Mesendoderm (in vitro differentiated cells): ENCODE measurements at regions not wholly inside any gene's neighbourhood (a gene's known extent, or its start where the extent isn't known, plus 50 kb on each side); places are given as distances from the start of the nearest gene placed in this dataset.

Experiments
- DNase-seq: peaks from one replicate; pipeline ENCODE4 v3.0.0; 2013
- H2AK5ac ChIP-seq: 2 replicates; pipeline ENCODE4 v1.6.1; 2013; ENCODE audit warnings: low read length, inconsistent platforms
- H2BK120ac ChIP-seq: 2 replicates; pipeline ENCODE4 v1.6.1; 2013; ENCODE audit warnings: low read depth, mild to moderate bottlenecking, low read length, moderate library complexity, mixed read lengths
- H2BK15ac ChIP-seq: replicated peaks from 2 replicates; pipeline ENCODE4 v1.6.1; 2013; ENCODE audit warnings: low read depth, mild to moderate bottlenecking, moderate library complexity
- H2BK5ac ChIP-seq: 2 replicates; pipeline ENCODE4 v1.6.1; 2013; ENCODE audit warnings: low read length, inconsistent platforms
- H3K18ac ChIP-seq: 2 replicates; pipeline ENCODE4 v1.6.1; 2013; ENCODE audit warnings: mild to moderate bottlenecking, low read length, mixed read lengths
- H3K23ac ChIP-seq: one replicate; pipeline ENCODE4 v1.6.1; 2013; ENCODE audit warnings: low read length
- H3K27ac ChIP-seq: 2 replicates; pipeline ENCODE4 v1.5.1; 2013; ENCODE audit warnings: low read depth, mild to moderate bottlenecking, inconsistent platforms, low read length, moderate library complexity
- H3K27me3 ChIP-seq: 2 replicates; pipeline ENCODE4 v1.6.1; 2013; ENCODE audit warnings: low read length, control low read depth, mild to moderate bottlenecking, inconsistent platforms; ENCODE audit not compliant: insufficient read depth, poor library complexity
- H3K36me3 ChIP-seq: 2 replicates; pipeline ENCODE4 v1.6.1; 2013; ENCODE audit warnings: low read length, inconsistent platforms; ENCODE audit not compliant: control insufficient read depth, insufficient read depth
- H3K4ac ChIP-seq: one replicate; pipeline ENCODE4 v1.6.1; 2013; ENCODE audit warnings: low read depth, mild to moderate bottlenecking, low read length, moderate library complexity
- H3K4me1 ChIP-seq: 2 replicates; pipeline ENCODE4 v1.6.1; 2013; ENCODE audit warnings: low read depth, low read length, inconsistent platforms; ENCODE audit not compliant: control insufficient read depth
- H3K4me2 ChIP-seq: 2 replicates; pipeline ENCODE4 v1.6.1; 2013; ENCODE audit warnings: low read length
- H3K4me3 ChIP-seq: 2 replicates; pipeline ENCODE4 v1.5.1; 2013; ENCODE audit warnings: mild to moderate bottlenecking, low read length
- H3K56ac ChIP-seq: one replicate; pipeline ENCODE4 v1.6.1; 2013; ENCODE audit warnings: low read length
- H3K79me1 ChIP-seq: 2 replicates; pipeline ENCODE4 v1.6.1; 2013; ENCODE audit warnings: low read length, inconsistent platforms
- H3K79me2 ChIP-seq: 2 replicates; pipeline ENCODE4 v1.6.1; 2013; ENCODE audit warnings: mild to moderate bottlenecking, low read length; ENCODE audit not compliant: control insufficient read depth, insufficient read depth
- H3K9ac ChIP-seq: 2 replicates; pipeline ENCODE4 v1.6.1; 2013; ENCODE audit warnings: low read length, inconsistent platforms
- H4K5ac ChIP-seq: one replicate; pipeline ENCODE4 v1.6.1; 2013; ENCODE audit warnings: low read length
- H4K8ac ChIP-seq: one replicate; pipeline ENCODE4 v1.6.1; 2013; ENCODE audit warnings: low read depth, mild to moderate bottlenecking, control low read depth, low read length, moderate library complexity
- WGBS: extraction: QIAGEN DNeasy Blood & Tissue Kit; methylation state at CpG from one replicate; pipeline ENCODE4 v1.1.7; 2013; ENCODE audit warnings: low lambda C conversion rate, missing lambda C conversion rate; ENCODE audit not compliant: insufficient coverage; ENCODE audit errors: extremely low coverage; 5-methylcytosine and 5-hydroxymethylcytosine counted together

DNA sequence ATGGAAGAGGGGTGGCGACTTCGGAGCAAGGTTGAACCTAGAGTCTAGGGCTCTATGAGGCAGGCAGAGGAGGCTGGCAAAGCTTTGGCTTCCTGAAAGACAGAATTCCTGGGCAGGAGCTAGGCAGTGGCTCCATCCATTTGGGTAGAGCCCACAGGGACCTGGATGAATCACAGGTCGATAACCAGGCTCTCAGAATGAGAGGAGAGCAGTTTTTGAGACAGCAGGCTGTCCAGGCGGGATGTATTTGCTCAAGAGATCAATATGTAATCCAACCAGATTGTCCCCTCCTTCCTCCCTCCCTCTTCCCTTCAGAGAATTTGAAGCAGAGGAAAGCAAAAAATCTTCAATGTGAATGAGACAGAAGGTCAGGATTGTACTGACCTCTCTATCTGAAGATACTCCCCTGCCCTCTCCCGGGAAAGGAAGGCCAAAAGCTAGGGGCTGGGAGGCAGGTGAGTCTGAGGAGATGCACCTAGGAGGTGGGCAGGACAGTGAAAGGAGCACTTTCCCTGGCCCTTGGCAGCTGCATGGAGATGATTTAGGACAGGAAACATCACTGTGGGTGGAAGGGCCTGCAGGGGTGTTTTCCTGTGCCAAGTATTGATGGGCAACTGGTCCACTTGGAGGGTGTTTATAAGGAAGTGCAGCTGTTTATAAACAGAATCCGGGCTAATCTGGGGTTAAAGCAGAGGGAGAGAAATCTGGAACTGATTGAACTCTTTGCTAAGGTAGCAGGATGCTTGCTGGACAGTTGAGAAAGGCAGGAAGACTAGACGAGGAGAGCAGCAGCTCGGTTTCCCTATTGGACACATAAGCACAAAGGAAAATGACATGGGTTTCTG is 212.4 kb upstream of the LRFN2 start:
- Histone ChIP-seq H3K79me2 (no peaks in the 10 kb centered on the region), H3K27ac (no peak overlapping the region), H2BK120ac (no peak overlapping the region), H2BK5ac (no peak overlapping the region), H3K4me1 (peaks cover 2% of the 10 kb centered on the region), H3K9ac (no peak overlapping the region), H4K5ac (no peak overlapping the region), H4K8ac (no peak overlapping the region), H2AK5ac (no peak overlapping the region), H3K79me1 (no peaks in the 10 kb centered on the region), H3K36me3 (no peaks in the 10 kb centered on the region), H3K4me3 (no peak overlapping the region), H3K27me3 (no peaks in the 10 kb centered on the region), H3K4me2 (no peak overlapping the region), H3K4ac (no peak overlapping the region), H3K18ac (no peak overlapping the region), H3K56ac (no peak overlapping the region), H3K23ac (no peak overlapping the region), H2BK15ac (no peak overlapping the region)
- WGBS: no CpG with 5 or more reads among the region's 8 CpGs
- no peak for DNase-seq

DNA sequence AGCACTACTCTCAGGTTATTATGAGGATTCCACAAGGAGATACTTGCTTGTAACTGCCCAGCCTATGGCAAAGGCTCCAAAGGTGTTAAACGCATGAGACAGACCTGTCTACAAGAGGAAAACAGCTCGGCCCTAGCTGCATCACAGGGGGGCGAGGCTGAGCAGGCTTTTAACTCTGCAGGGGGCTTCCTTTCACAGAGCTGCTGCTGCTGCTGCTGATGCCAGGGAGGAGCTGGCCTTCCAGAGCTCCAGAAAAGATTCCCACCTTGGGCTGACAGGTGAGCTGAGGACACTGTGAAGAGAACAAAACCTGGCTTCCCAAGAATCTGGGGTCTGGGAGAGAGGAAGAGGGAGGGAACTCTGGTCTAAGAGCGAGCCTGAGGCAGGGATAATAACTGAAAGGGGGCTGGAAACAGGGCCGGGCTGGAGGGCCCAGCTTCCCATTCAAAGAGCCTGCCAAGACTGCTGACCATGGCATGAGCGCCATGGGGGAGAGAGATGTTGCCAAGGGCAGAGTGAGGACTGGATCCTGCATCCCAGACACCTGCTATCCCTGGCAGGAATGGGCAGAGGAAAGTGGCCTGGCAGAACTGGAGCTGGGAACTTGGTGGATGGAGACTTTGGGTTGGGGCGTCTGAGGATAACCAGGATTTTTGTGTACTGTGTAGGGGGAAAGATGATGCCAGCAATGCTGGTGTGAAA is 211.1 kb upstream of the LRFN2 start:
- H3K23ac ChIP-seq: no peak overlapping the region
- H3K27ac ChIP-seq: no peak overlapping the region
- H4K8ac ChIP-seq: no peak overlapping the region
- no peak overlapping the region for H2BK5ac ChIP-seq
- H3K56ac ChIP-seq: no peak overlapping the region
- no peak overlapping the region for H3K4ac ChIP-seq
- WGBS: no CpG with 5 or more reads among the region's 7 CpGs
- H3K79me1 ChIP-seq: no peaks in the 10 kb centered on the region
- no peaks in the 10 kb centered on the region for H3K27me3 ChIP-seq
- H2BK15ac ChIP-seq: no peak overlapping the region
- H3K4me3 ChIP-seq: no peak overlapping the region
- no peak overlapping the region for H3K4me2 ChIP-seq
- peak overlapping the region; percentile 2 for H2AK5ac ChIP-seq
- no peaks in the 10 kb centered on the region for H3K79me2 ChIP-seq
- H3K36me3 ChIP-seq: no peaks in the 10 kb centered on the region
- no peak overlapping the region for H3K18ac ChIP-seq
- no peak overlapping the region for H3K9ac ChIP-seq
- DNase-seq: peak; percentile 68
- peaks cover 2% of the 10 kb centered on the region for H3K4me1 ChIP-seq
- no peak overlapping the region for H2BK120ac ChIP-seq
- H4K5ac ChIP-seq: no peak overlapping the region

DNA sequence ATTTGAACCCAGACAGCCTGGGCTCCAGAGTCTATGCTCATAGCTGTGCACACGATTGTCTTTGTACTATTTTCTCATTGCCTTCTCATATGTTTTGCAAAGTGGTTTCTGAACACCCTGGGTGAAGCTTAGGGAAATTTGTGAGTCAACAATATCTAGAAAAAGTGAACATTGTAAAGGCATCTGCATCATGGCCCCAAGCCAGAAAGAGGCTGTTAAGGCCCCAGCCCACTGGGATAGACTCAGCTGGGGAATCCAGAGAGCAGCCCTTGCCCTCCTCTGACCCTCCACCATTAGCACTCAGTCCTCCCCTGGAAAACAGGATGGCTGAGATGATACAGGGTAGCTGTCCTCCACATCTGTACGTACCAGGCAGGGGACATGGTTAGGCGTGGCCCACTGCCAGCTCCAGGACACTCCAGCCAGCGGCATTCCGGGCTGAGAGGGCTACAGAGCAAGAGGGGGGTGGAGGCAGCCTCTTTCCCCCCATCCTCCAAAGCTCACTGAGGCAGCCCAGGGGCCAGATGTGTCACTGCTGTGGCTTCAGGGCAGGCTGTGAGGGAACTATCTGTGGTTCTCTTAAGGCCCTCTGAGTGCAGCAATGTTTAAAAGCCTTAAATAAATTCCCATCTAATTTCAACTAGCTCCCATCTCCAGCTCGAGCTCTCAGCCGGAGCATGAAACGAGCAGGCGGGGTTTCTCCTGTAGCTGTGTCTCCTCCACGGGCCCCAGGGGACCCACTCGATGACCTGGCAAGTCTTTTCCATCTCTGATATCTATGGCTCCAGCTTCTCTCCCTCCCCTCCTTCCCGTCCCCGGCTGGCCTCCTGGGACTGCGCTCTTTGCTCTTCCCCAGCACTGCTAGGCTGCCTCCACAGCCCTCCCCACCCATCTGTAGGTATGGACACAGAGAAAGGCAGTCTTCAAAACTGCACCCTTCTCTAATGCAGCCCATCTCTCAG is 209.4 kb upstream of the LRFN2 start:
- Histone ChIP-seq H3K23ac (no peak overlapping the region), H3K79me1 (no peaks in the 10 kb centered on the region), H2BK5ac (no peak overlapping the region), H3K56ac (peak overlapping the region; percentile 66), H3K36me3 (no peaks in the 10 kb centered on the region), H3K27me3 (no peaks in the 10 kb centered on the region), H3K18ac (peak overlapping the region; percentile 7), H4K5ac (no peak overlapping the region), H2BK120ac (no peak overlapping the region), H2AK5ac (no peak overlapping the region), H3K4ac (peak overlapping the region; percentile 60), H3K4me1 (peaks cover 6% of the 10 kb centered on the region), H4K8ac (no peak overlapping the region), H3K4me2 (no peak overlapping the region), H3K79me2 (no peaks in the 10 kb centered on the region), H2BK15ac (no peak overlapping the region), H3K27ac (no peak overlapping the region), H3K9ac (no peak overlapping the region), H3K4me3 (no peak overlapping the region)
- no CpG with 5 or more reads among the region's 14 CpGs for WGBS
- no peak for DNase-seq

DNA sequence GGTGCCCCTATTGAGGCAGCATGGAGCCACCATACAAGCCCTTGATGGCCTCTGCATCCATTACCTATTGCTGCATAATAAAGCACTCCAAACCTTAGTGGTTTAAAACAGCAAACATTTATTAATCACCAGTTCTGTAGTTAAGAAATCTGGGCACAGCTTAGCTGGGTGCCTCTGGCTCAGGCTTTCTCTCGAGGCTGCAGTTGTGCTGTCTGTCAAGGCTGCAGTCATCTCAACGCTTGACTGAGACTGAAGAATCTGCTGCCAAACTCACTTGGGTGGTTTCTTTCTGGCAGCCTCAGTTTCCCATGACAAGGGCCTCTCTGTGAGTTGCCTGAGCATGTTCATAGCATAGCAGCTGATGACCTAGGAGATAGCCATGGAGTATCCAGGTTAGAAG is 207.4 kb upstream of the LRFN2 start:
- no peak overlapping the region for H3K9ac ChIP-seq
- H3K56ac ChIP-seq: no peak overlapping the region
- H3K79me1 ChIP-seq: no peaks in the 10 kb centered on the region
- H2BK120ac ChIP-seq: no peak overlapping the region
- no peak for DNase-seq
- H3K23ac ChIP-seq: no peak overlapping the region
- no peak overlapping the region for H2BK5ac ChIP-seq
- H3K4ac ChIP-seq: peak overlapping the region; percentile 39
- no peak overlapping the region for H3K27ac ChIP-seq
- H3K4me3 ChIP-seq: no peak overlapping the region
- H3K36me3 ChIP-seq: no peaks in the 10 kb centered on the region
- H3K4me2 ChIP-seq: no peak overlapping the region
- H2BK15ac ChIP-seq: no peak overlapping the region
- peaks cover 15% of the 10 kb centered on the region for H3K4me1 ChIP-seq
- H3K18ac ChIP-seq: no peak overlapping the region
- H2AK5ac ChIP-seq: no peak overlapping the region
- no peaks in the 10 kb centered on the region for H3K27me3 ChIP-seq
- no peak overlapping the region for H4K5ac ChIP-seq
- no peaks in the 10 kb centered on the region for H3K79me2 ChIP-seq
- WGBS: no CpG with 5 or more reads among the region's 2 CpGs
- H4K8ac ChIP-seq: no peak overlapping the region

DNA sequence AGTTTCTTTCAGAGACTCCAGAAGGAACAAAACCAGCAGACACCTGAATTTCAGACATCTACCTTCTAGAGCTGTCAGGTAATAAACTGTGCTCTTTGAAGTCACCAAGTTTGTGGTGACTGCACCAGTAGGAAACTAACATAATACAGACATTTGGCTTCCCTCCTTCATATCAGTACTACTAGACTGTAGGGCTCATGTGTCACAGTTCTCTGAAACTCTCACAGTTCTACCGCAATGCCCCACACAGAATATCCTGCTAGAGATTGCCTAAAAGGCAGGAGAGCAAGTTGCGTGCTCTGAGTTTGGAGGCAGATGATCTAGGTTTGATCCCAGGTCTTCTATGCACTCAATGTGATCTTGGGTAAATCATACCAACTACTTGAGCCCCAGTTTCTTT is 205.0 kb upstream of the LRFN2 start:
- Histone ChIP-seq H2BK120ac (peak overlapping the region; percentile 75), H3K79me1 (no peaks in the 10 kb centered on the region), H3K56ac (no peak overlapping the region), H3K4ac (peak overlapping the region; percentile 48), H3K4me2 (no peak overlapping the region), H3K27me3 (no peaks in the 10 kb centered on the region), H2BK15ac (no peak overlapping the region), H4K5ac (no peak overlapping the region), H3K9ac (no peak overlapping the region), H3K79me2 (no peaks in the 10 kb centered on the region), H3K23ac (no peak overlapping the region), H3K4me1 (peaks cover 22% of the 10 kb centered on the region), H3K36me3 (no peaks in the 10 kb centered on the region), H2BK5ac (peak overlapping the region; percentile 9), H4K8ac (no peak overlapping the region), H3K27ac (no peak overlapping the region), H3K4me3 (no peak overlapping the region), H2AK5ac (peak overlapping the region; percentile 24), H3K18ac (no peak overlapping the region)
- DNase-seq: no peak
- WGBS: no CpG with 5 or more reads among the region's 2 CpGs
